ENCODE measurements at regions not wholly inside any gene's neighbourhood (a gene's known extent, or its start where the extent isn't known, plus 50 kb on each side); places are given as distances from the start of the nearest gene placed in this dataset.

- TF ChIP-seq SPI1 (IDR thresholded peaks at IDR 0.05; ENCODE audit: low read depth, low read length) (no peak), TAF1 (IDR thresholded peaks at IDR 0.05; ENCODE audit: low read depth, low read length) (no peak), POLR2AphosphoS5 (IDR thresholded peaks at IDR 0.05; ENCODE audit: low read depth, low read length) (no peak), POLR2A (IDR thresholded peaks at IDR 0.05; ENCODE audit: low read depth, low read length) (no peak)
Measured at GRCh38 chr11:109954534-109954933, 138.7 kb upstream of the ZC3H12C start.
